ENCODE measurements at regions not wholly inside any gene's neighbourhood (a gene's known extent, or its start where the extent isn't known, plus 50 kb on each side); places are given as distances from the start of the nearest gene placed in this dataset.

DNA sequence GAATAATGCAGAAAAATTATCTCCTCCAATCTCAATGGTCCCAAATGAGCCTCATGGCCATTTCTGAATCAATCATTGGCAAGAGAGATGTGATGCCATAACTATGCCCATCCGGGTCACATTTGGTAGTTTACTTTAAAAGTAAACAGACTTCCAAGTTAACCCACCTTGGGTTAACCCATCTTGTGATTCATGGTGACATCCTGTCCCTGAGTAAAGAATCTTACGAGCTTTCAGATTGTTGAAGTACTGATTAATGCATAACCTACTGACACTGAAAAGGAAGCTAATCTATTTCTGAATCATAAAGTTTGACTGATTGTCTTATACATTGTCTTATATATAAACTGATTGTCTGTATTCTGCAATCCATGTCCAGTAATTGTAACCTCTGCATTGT, 467.2 kb upstream of the AGTR1 start:
- Histone ChIP-seq H4K20me1 (replicated peaks; ENCODE audit: insufficient read depth) (no peaks in the 10 kb centered on the region), H3K27me3 (ENCODE audit: insufficient read depth) (no peaks in the 10 kb centered on the region), H3K4me3 (no peak overlapping the region), H3K27ac (ENCODE audit: low read depth) (no peak overlapping the region), H2AFZ (no peak overlapping the region), H3K4me1 (ENCODE audit: insufficient read depth) (no peaks in the 10 kb centered on the region), H3K36me3 (ENCODE audit: insufficient read depth) (no peaks in the 10 kb centered on the region; the same call in 1 of the 2 replicates), H3K79me2 (replicated peaks; ENCODE audit: insufficient read depth) (no peaks in the 10 kb centered on the region), H3F3A (replicated peaks; ENCODE audit: low read depth) (no peaks in the 10 kb centered on the region), H3K4me2 (no peak overlapping the region), H3K9me2 (ENCODE audit: insufficient read depth) (no peaks in the 10 kb centered on the region; the same call in 1 of the 2 replicates)
- Mint-ChIP-seq H3K27ac (no peak overlapping the region), H3K27me3 (ENCODE audit: insufficient read depth, low read depth, poor library complexity) (peaks cover 2% of the 10 kb centered on the region), H3K9me3 (no peaks in the 10 kb centered on the region; the same call in 2 of the 3 replicates), H3K36me3 (ENCODE audit: low read depth) (no peaks in the 10 kb centered on the region), H3K4me3 (no peak overlapping the region), H3K4me1 (peaks cover 3% of the 10 kb centered on the region; the same call in 2 of the 3 replicates)
- ATAC-seq (no peak), DNase-seq (ENCODE audit: low spot score) (no peak)
- TF ChIP-seq ZNF331 (CRISPR knock-in tag; IDR thresholded peaks at IDR 0.05; ENCODE audit: low read depth) (no peak), EZH2 (IDR thresholded peaks at IDR 0.05; ENCODE audit: low read depth, unreplicated experiment) (no peak), ZNF114 (CRISPR knock-in tag; IDR thresholded peaks at IDR 0.05) (no peak), CREB1 (CRISPR knock-in tag; IDR thresholded peaks at IDR 0.05; ENCODE audit: low read depth) (no peak)
- TF ChIP-seq, protein P1, sequence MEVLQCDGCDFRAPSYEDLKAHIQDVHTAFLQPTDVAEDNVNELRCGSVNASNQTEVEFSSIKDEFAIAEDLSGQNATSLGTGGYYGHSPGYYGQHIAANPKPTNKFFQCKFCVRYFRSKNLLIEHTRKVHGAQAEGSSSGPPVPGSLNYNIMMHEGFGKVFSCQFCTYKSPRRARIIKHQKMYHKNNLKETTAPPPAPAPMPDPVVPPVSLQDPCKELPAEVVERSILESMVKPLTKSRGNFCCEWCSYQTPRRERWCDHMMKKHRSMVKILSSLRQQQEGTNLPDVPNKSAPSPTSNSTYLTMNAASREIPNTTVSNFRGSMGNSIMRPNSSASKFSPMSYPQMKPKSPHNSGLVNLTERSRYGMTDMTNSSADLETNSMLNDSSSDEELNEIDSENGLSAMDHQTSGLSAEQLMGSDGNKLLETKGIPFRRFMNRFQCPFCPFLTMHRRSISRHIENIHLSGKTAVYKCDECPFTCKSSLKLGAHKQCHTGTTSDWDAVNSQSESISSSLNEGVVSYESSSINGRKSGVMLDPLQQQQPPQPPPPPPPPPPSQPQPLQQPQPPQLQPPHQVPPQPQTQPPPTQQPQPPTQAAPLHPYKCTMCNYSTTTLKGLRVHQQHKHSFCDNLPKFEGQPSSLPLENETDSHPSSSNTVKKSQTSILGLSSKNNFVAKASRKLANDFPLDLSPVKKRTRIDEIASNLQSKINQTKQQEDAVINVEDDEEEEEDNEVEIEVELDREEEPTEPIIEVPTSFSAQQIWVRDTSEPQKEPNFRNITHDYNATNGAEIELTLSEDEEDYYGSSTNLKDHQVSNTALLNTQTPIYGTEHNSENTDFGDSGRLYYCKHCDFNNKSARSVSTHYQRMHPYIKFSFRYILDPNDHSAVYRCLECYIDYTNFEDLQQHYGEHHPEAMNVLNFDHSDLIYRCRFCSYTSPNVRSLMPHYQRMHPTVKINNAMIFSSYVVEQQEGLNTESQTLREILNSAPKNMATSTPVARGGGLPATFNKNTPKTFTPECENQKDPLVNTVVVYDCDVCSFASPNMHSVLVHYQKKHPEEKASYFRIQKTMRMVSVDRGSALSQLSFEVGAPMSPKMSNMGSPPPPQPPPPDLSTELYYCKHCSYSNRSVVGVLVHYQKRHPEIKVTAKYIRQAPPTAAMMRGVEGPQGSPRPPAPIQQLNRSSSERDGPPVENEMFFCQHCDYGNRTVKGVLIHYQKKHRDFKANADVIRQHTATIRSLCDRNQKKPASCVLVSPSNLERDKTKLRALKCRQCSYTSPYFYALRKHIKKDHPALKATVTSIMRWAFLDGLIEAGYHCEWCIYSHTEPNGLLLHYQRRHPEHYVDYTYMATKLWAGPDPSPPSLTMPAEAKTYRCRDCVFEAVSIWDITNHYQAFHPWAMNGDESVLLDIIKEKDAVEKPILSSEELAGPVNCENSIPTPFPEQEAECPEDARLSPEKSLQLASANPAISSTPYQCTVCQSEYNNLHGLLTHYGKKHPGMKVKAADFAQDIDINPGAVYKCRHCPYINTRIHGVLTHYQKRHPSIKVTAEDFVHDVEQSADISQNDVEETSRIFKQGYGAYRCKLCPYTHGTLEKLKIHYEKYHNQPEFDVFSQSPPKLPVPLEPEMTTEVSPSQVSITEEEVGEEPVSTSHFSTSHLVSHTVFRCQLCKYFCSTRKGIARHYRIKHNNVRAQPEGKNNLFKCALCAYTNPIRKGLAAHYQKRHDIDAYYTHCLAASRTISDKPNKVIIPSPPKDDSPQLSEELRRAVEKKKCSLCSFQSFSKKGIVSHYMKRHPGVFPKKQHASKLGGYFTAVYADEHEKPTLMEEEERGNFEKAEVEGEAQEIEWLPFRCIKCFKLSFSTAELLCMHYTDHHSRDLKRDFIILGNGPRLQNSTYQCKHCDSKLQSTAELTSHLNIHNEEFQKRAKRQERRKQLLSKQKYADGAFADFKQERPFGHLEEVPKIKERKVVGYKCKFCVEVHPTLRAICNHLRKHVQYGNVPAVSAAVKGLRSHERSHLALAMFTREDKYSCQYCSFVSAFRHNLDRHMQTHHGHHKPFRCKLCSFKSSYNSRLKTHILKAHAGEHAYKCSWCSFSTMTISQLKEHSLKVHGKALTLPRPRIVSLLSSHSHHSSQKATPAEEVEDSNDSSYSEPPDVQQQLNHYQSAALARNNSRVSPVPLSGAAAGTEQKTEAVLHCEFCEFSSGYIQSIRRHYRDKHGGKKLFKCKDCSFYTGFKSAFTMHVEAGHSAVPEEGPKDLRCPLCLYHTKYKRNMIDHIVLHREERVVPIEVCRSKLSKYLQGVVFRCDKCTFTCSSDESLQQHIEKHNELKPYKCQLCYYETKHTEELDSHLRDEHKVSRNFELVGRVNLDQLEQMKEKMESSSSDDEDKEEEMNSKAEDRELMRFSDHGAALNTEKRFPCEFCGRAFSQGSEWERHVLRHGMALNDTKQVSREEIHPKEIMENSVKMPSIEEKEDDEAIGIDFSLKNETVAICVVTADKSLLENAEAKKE (CRISPR knock-in tag; IDR thresholded peaks at IDR 0.05), result no peak
- TF ChIP-seq, protein P2, sequence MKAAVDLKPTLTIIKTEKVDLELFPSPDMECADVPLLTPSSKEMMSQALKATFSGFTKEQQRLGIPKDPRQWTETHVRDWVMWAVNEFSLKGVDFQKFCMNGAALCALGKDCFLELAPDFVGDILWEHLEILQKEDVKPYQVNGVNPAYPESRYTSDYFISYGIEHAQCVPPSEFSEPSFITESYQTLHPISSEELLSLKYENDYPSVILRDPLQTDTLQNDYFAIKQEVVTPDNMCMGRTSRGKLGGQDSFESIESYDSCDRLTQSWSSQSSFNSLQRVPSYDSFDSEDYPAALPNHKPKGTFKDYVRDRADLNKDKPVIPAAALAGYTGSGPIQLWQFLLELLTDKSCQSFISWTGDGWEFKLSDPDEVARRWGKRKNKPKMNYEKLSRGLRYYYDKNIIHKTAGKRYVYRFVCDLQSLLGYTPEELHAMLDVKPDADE (IDR thresholded peaks at IDR 0.05), result no peak
- TF ChIP-seq, protein P3, sequence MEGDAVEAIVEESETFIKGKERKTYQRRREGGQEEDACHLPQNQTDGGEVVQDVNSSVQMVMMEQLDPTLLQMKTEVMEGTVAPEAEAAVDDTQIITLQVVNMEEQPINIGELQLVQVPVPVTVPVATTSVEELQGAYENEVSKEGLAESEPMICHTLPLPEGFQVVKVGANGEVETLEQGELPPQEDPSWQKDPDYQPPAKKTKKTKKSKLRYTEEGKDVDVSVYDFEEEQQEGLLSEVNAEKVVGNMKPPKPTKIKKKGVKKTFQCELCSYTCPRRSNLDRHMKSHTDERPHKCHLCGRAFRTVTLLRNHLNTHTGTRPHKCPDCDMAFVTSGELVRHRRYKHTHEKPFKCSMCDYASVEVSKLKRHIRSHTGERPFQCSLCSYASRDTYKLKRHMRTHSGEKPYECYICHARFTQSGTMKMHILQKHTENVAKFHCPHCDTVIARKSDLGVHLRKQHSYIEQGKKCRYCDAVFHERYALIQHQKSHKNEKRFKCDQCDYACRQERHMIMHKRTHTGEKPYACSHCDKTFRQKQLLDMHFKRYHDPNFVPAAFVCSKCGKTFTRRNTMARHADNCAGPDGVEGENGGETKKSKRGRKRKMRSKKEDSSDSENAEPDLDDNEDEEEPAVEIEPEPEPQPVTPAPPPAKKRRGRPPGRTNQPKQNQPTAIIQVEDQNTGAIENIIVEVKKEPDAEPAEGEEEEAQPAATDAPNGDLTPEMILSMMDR (conservative IDR thresholded peaks at IDR 0.05; ENCODE audit: low read depth in 2 of 2), result no peak

Measured in GM23338 (cell line).